ENCODE measurements at regions not wholly inside any gene's neighbourhood (a gene's known extent, or its start where the extent isn't known, plus 50 kb on each side); places are given as distances from the start of the nearest gene placed in this dataset.

DNA sequence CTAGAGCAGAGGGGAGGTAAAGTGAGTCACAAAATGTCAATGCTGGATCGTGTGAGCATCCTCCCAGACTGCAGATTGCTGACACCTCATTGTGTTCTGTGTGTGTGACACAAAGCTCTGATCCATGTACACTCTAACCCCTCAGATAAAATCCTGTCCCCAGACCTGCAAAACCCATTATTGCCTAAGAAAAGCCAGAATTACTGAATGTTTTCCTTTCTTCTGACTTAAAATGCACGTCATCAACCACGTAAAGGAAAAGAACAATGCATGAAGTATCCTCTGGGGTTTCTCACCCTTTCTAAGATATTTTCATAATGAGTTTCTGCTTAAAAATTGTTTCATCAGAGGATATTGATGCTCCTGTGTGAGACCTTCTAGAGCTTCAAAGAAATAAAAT lies 218.0 kb upstream of the PREP start:
- TF ChIP-seq, protein P1, sequence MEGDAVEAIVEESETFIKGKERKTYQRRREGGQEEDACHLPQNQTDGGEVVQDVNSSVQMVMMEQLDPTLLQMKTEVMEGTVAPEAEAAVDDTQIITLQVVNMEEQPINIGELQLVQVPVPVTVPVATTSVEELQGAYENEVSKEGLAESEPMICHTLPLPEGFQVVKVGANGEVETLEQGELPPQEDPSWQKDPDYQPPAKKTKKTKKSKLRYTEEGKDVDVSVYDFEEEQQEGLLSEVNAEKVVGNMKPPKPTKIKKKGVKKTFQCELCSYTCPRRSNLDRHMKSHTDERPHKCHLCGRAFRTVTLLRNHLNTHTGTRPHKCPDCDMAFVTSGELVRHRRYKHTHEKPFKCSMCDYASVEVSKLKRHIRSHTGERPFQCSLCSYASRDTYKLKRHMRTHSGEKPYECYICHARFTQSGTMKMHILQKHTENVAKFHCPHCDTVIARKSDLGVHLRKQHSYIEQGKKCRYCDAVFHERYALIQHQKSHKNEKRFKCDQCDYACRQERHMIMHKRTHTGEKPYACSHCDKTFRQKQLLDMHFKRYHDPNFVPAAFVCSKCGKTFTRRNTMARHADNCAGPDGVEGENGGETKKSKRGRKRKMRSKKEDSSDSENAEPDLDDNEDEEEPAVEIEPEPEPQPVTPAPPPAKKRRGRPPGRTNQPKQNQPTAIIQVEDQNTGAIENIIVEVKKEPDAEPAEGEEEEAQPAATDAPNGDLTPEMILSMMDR (conservative IDR thresholded peaks at IDR 0.05; ENCODE audit: low read depth in 2 of 2): no peak
- TF ChIP-seq POLR2AphosphoS5 (IDR thresholded peaks at IDR 0.05; ENCODE audit: low read depth): no peak
- no peak for TF ChIP-seq EZH2phosphoT487 (IDR thresholded peaks at IDR 0.05; ENCODE audit: unreplicated experiment)
- TF ChIP-seq, protein P2, sequence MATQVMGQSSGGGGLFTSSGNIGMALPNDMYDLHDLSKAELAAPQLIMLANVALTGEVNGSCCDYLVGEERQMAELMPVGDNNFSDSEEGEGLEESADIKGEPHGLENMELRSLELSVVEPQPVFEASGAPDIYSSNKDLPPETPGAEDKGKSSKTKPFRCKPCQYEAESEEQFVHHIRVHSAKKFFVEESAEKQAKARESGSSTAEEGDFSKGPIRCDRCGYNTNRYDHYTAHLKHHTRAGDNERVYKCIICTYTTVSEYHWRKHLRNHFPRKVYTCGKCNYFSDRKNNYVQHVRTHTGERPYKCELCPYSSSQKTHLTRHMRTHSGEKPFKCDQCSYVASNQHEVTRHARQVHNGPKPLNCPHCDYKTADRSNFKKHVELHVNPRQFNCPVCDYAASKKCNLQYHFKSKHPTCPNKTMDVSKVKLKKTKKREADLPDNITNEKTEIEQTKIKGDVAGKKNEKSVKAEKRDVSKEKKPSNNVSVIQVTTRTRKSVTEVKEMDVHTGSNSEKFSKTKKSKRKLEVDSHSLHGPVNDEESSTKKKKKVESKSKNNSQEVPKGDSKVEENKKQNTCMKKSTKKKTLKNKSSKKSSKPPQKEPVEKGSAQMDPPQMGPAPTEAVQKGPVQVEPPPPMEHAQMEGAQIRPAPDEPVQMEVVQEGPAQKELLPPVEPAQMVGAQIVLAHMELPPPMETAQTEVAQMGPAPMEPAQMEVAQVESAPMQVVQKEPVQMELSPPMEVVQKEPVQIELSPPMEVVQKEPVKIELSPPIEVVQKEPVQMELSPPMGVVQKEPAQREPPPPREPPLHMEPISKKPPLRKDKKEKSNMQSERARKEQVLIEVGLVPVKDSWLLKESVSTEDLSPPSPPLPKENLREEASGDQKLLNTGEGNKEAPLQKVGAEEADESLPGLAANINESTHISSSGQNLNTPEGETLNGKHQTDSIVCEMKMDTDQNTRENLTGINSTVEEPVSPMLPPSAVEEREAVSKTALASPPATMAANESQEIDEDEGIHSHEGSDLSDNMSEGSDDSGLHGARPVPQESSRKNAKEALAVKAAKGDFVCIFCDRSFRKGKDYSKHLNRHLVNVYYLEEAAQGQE (IDR thresholded peaks at IDR 0.05; ENCODE audit: unreplicated experiment): no peak
- TF ChIP-seq EZH2 (IDR thresholded peaks at IDR 0.05; ENCODE audit: low read depth, unreplicated experiment): no peak
- no peak for TF ChIP-seq ZNF114 (CRISPR knock-in tag; IDR thresholded peaks at IDR 0.05)
- no peak for TF ChIP-seq JUNB (IDR thresholded peaks at IDR 0.05; ENCODE audit: unreplicated experiment)
- no peak for TF ChIP-seq ZNF462 (CRISPR knock-in tag; IDR thresholded peaks at IDR 0.05)
- TF ChIP-seq NANOG (IDR thresholded peaks at IDR 0.05; ENCODE audit: borderline replicate concordance): no peak
- no peak for TF ChIP-seq CREB1 (CRISPR knock-in tag; IDR thresholded peaks at IDR 0.05; ENCODE audit: low read depth)
